Endothelial cell of umbilical vein (primary cell): ENCODE measurements at regions not wholly inside any gene's neighbourhood (a gene's known extent, or its start where the extent isn't known, plus 50 kb on each side); places are given as distances from the start of the nearest gene placed in this dataset.

ENCODE experiments used
- BruUV-seq: library from RNA; stranded (reverse); fragments of 400-500 nt; replicated peaks from 2 replicates; lab custom pipeline; 2021; lab: Mats Ljungman, UMichigan
- CTCF ChIA-PET: fragments of 300-600, 350-600 bp; sonication (Branson Sonifier 250); formaldehyde crosslinking; loops from one replicate; lab custom pipeline; 2021; ENCODE audit warnings: antibody characterized with exemption, inconsistent platforms; lab: Charles Lee
- POLR2A ChIA-PET: fragments of 300-600, 350-600 bp; sonication (Branson Sonifier 250); formaldehyde crosslinking; loops from one replicate; lab custom pipeline; 2021; ENCODE audit warnings: antibody characterized with exemption, inconsistent platforms; lab: Charles Lee
- DNase-seq: peaks from one replicate; pipeline ENCODE4 v3.0.0-alpha.2; 2011; ENCODE audit warnings: low read depth, low spot score
- FAIRE-seq: peaks from 2 replicates; lab custom pipeline; 2011; peaks lifted over from hg19 to GRCh38; lab: Jason Lieb, UNC
- H2AFZ ChIP-seq: 2 replicates; pipeline ENCODE4 v1.6.0; 2012; ENCODE audit warnings: low read depth, low read length, control low read depth, inconsistent platforms
- H3K27ac ChIP-seq: 2 replicates; pipeline ENCODE4 v1.5.1; 2011; ENCODE audit warnings: low read depth, mild to moderate bottlenecking, control low read depth, low read length, moderate library complexity; ENCODE audit not compliant: insufficient read depth
- H3K27me3 ChIP-seq, 2 experiments: 2 replicates each; pipeline versions ENCODE4 v1.6.0 to v1.6.1; 2011; ENCODE audit warnings: low read length in 2 of 2, mixed read lengths in 1 of 2; ENCODE audit not compliant: control insufficient read depth in 2 of 2, insufficient read depth in 2 of 2
- H3K36me3 ChIP-seq, 2 experiments: 2 replicates in 1 of 2; 3 replicates in 1 of 2; pipeline ENCODE4 v1.5.1; 2011; ENCODE audit warnings: low read length in 2 of 2, mild to moderate bottlenecking in 1 of 2, moderate library complexity in 1 of 2; ENCODE audit not compliant: control insufficient read depth in 2 of 2, insufficient read depth in 2 of 2; ENCODE audit errors: extremely low read depth in 1 of 2
- H3K4me1 ChIP-seq: 3 replicates; pipeline ENCODE4 v1.5.1; 2011; ENCODE audit warnings: mild to moderate bottlenecking, low read length; ENCODE audit not compliant: control insufficient read depth, insufficient read depth; ENCODE audit errors: extremely low read depth
- H3K4me2 ChIP-seq: 2 replicates; pipeline ENCODE4 v1.6.1; 2011; ENCODE audit warnings: low read length, control low read depth, mixed read lengths; ENCODE audit not compliant: insufficient read depth
- H3K4me3 ChIP-seq, 3 experiments: fragments of 200-600 bp in 1 of 3; sonication (generic), shearing (Covaris generic) in 1 of 3; replicated peaks in 1 of 3; 2 replicates each; pipeline ENCODE4 v1.5.1; 2011 to 2016; ENCODE audit warnings: control low read depth in 3 of 3, low read length in 3 of 3, mild to moderate bottlenecking in 2 of 3, inconsistent platforms in 1 of 3, low read depth in 1 of 3, moderate library complexity in 1 of 3; ENCODE audit not compliant: insufficient read depth in 1 of 3
- H3K79me2 ChIP-seq: 2 replicates; pipeline ENCODE4 v1.6.0; 2012; ENCODE audit warnings: low read length, inconsistent platforms; ENCODE audit not compliant: control insufficient read depth, insufficient read depth
- H3K9ac ChIP-seq: replicated peaks from 2 replicates; pipeline ENCODE3; 2011; ENCODE audit warnings: low read length, control low read depth; ENCODE audit not compliant: insufficient read depth; ENCODE audit errors: extremely low read depth
- H3K9me1 ChIP-seq: replicated peaks from 3 replicates; pipeline ENCODE4 v1.6.0; 2011; ENCODE audit warnings: mild to moderate bottlenecking, low read length; ENCODE audit not compliant: control insufficient read depth, insufficient read depth; ENCODE audit errors: extremely low read depth
- H3K9me3 ChIP-seq: replicated peaks from 2 replicates; pipeline ENCODE4 v1.5.1; 2012; ENCODE audit warnings: low read length, inconsistent platforms; ENCODE audit not compliant: control insufficient read depth, insufficient read depth
- H4K20me1 ChIP-seq: replicated peaks from 2 replicates; pipeline ENCODE3; 2011; ENCODE audit warnings: mild to moderate bottlenecking, low read length; ENCODE audit not compliant: control insufficient read depth, insufficient read depth; ENCODE audit errors: extremely low read depth
- EZH2 ChIP-seq: IDR thresholded peaks from 2 replicates; pipeline ENCODE4 v1.6.1; 2012; ENCODE audit warnings: borderline replicate concordance, low read depth, mild to moderate bottlenecking, moderate library complexity, low read length, inconsistent platforms; ENCODE audit not compliant: severe bottlenecking
- FOS ChIP-seq: IDR thresholded peaks from 2 replicates; pipeline ENCODE4 v1.6.1; 2011; ENCODE audit warnings: mild to moderate bottlenecking, low read length, moderate library complexity, borderline replicate concordance; ENCODE audit not compliant: insufficient read depth
- GATA2 ChIP-seq: IDR thresholded peaks from 2 replicates; pipeline ENCODE4 v1.7.0; 2011; ENCODE audit warnings: low read depth, mild to moderate bottlenecking, moderate library complexity, mixed read lengths, low read length; ENCODE audit not compliant: insufficient read length, insufficient read depth
- JUN ChIP-seq: IDR thresholded peaks from 2 replicates; pipeline ENCODE4 v1.6.1; 2011; ENCODE audit warnings: borderline replicate concordance, low read depth; ENCODE audit not compliant: insufficient read length, insufficient read depth
- MYC ChIP-seq: IDR thresholded peaks from one replicate; pipeline ENCODE4 v1.6.1; 2011; ENCODE audit warnings: mild to moderate bottlenecking, low read depth, low read length
- POLR2A ChIP-seq: IDR thresholded peaks from 2 replicates; pipeline ENCODE4 v1.6.1; 2012; ENCODE audit warnings: low read depth, mild to moderate bottlenecking, control low read depth, low read length
- POLR2AphosphoS5 ChIP-seq: IDR thresholded peaks from 2 replicates; pipeline ENCODE4 v1.6.1; 2012; ENCODE audit warnings: low read depth, mild to moderate bottlenecking, control low read depth, low read length, moderate library complexity; ENCODE audit not compliant: insufficient read depth
- dilution Hi-C: fragments of 300-500 bp; cut with MboI; formaldehyde crosslinking; loops from one replicate; pipeline ENCODE4 v1.15.0; 2019; ENCODE audit warnings: low sequenced_read_pairs; ENCODE audit not compliant: extremely low pct_ligation_motif_present
- intact Hi-C: fragments of 100-400 bp; cut with micrococcal nuclease; formaldehyde crosslinking; loops from one replicate; pipeline ENCODE4 v1.10.0; 2022
- TF ChIP-seq, protein P1 (sequence below): IDR thresholded peaks from 2 replicates; pipeline ENCODE4 v1.6.1; 2011; ENCODE audit not compliant: insufficient read depth, insufficient read length
- TF ChIP-seq, protein P2 (sequence below), 2 donors: IDR thresholded peaks; 1 replicate in 1 of 2; 2 replicates in 1 of 2; pipeline ENCODE4 v1.5.1; 2011; ENCODE audit warnings: low read length in 2 of 2, mild to moderate bottlenecking in 2 of 2, moderate library complexity in 2 of 2, control low read depth in 1 of 2, inconsistent platforms in 1 of 2, low read depth in 1 of 2; ENCODE audit not compliant: insufficient read depth in 1 of 2; ENCODE audit errors: extremely low read depth in 1 of 2

DNA sequence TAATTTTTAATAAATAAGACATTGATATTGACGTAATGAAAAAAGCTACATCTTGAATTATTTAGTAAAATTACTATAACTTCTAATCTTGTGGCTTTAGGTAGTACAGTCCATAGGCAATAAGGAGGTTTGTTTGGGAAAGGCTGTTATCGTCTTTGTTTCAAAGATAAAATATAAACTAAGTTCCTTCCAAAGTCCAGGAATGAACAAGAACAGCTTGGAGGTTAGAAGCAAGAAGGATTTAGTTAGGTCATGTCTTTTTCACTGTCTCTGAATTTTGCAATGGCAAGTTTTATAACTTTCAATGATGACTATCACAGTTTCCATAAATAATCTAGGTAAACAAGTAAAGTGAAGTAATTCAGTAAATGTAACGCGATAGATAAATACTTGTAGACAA, 106.9 kb upstream of the OLFM3 start:
- no TSS peak for BruUV-seq
- TF ChIP-seq, protein P1, sequence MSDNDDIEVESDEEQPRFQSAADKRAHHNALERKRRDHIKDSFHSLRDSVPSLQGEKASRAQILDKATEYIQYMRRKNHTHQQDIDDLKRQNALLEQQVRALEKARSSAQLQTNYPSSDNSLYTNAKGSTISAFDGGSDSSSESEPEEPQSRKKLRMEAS: no peak
- no peak for TF ChIP-seq POLR2A
- TF ChIP-seq POLR2AphosphoS5: no peak
- TF ChIP-seq JUN: no peak
- TF ChIP-seq MYC: no peak
- no peak for TF ChIP-seq GATA2
- no peak for TF ChIP-seq FOS
- TF ChIP-seq, protein P2, sequence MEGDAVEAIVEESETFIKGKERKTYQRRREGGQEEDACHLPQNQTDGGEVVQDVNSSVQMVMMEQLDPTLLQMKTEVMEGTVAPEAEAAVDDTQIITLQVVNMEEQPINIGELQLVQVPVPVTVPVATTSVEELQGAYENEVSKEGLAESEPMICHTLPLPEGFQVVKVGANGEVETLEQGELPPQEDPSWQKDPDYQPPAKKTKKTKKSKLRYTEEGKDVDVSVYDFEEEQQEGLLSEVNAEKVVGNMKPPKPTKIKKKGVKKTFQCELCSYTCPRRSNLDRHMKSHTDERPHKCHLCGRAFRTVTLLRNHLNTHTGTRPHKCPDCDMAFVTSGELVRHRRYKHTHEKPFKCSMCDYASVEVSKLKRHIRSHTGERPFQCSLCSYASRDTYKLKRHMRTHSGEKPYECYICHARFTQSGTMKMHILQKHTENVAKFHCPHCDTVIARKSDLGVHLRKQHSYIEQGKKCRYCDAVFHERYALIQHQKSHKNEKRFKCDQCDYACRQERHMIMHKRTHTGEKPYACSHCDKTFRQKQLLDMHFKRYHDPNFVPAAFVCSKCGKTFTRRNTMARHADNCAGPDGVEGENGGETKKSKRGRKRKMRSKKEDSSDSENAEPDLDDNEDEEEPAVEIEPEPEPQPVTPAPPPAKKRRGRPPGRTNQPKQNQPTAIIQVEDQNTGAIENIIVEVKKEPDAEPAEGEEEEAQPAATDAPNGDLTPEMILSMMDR (IDR thresholded peaks at IDR 0.05; ENCODE audit: extremely low read depth in 1 of 2, insufficient read depth in 1 of 2, low read depth in 1 of 2, low read length in 2 of 2): no peak
- TF ChIP-seq EZH2: no peak
- DNase-seq (no peak), FAIRE-seq (no peak)
- Histone ChIP-seq H3K27me3 (no peaks in the 10 kb centered on the region), H3K9me1 (no peaks in the 10 kb centered on the region), H3K4me3 (no peak overlapping the region), H3K9ac (no peak overlapping the region), H3K4me2 (no peak overlapping the region), H2AFZ (no peak overlapping the region), H3K27ac (no peak overlapping the region), H3K4me1 (no peaks in the 10 kb centered on the region), H3K79me2 (no peaks in the 10 kb centered on the region), H3K9me3 (no peaks in the 10 kb centered on the region), H3K36me3 (no peaks in the 10 kb centered on the region), H4K20me1 (no peaks in the 10 kb centered on the region)
- ChIA-PET CTCF (no interaction called here), POLR2A (no interaction called here)
- intact Hi-C loops (no loop called here), dilution Hi-C loops (no loop called here)
